A673 (cell line): ENCODE measurements at regions not wholly inside any gene's neighbourhood (a gene's known extent, or its start where the extent isn't known, plus 50 kb on each side); places are given as distances from the start of the nearest gene placed in this dataset.

Experiments
- BruUV-seq: library from RNA; stranded (reverse); fragments of 400-500 nt; replicated peaks from 2 replicates; lab custom pipeline; 2021; lab: Mats Ljungman, UMichigan
- CTCF ChIA-PET: fragments of 300-600 bp; sonication (Branson Sonifier 250); formaldehyde crosslinking; loops from one replicate; lab custom pipeline; 2022; ENCODE audit warnings: antibody characterized with exemption; lab: Charles Lee
- POLR2A ChIA-PET: fragments of 300-600 bp; sonication (Branson Sonifier 250); formaldehyde crosslinking; loops from one replicate; lab custom pipeline; 2022; ENCODE audit warnings: antibody characterized with exemption; ENCODE audit not compliant: low non-redundant PET; lab: Charles Lee
- DNase-seq: peaks from one replicate; pipeline ENCODE4 v3.0.0-alpha.2; 2015; ENCODE audit warnings: low spot score
- H3K27ac ChIP-seq: fragments of 200-600 bp; sonication (generic); 2 replicates; pipeline ENCODE4 v1.5.1; 2016; ENCODE audit warnings: mixed run types, low read depth, mild to moderate bottlenecking, mixed read lengths, antibody characterized with exemption, low read length; ENCODE audit not compliant: poor library complexity, severe bottlenecking
- H3K27me3 ChIP-seq: fragments of 200-600 bp; sonication (generic); replicated peaks from 2 replicates; pipeline ENCODE4 v1.6.1; 2017; ENCODE audit warnings: mixed run types, low read depth, mild to moderate bottlenecking, mixed read lengths, antibody characterized with exemption, low read length; ENCODE audit not compliant: insufficient read depth, poor library complexity
- H3K36me3 ChIP-seq: fragments of 200-600 bp; sonication (generic); 2 replicates; pipeline ENCODE4 v1.6.1; 2016; ENCODE audit warnings: mixed run types, mild to moderate bottlenecking, mixed read lengths, antibody characterized with exemption, low read length; ENCODE audit not compliant: insufficient read depth, poor library complexity, severe bottlenecking
- H3K4me1 ChIP-seq: fragments of 200-600 bp; sonication (generic); 2 replicates; pipeline ENCODE4 v1.6.1; 2017; ENCODE audit warnings: mixed run types, mild to moderate bottlenecking, mixed read lengths, antibody characterized with exemption, low read length; ENCODE audit not compliant: insufficient read depth, poor library complexity, severe bottlenecking
- H3K4me3 ChIP-seq: fragments of 200-600 bp; sonication (generic); 2 replicates; pipeline ENCODE4 v1.5.1; 2016; ENCODE audit warnings: low read depth, mixed run types, mild to moderate bottlenecking, mixed read lengths, low read length; ENCODE audit not compliant: poor library complexity, severe bottlenecking
- H3K9me3 ChIP-seq: fragments of 200-600 bp; sonication (generic); 2 replicates; pipeline ENCODE4 v1.6.1; 2016; ENCODE audit warnings: mixed run types, low read depth, mild to moderate bottlenecking, mixed read lengths, antibody characterized with exemption, low read length; ENCODE audit not compliant: poor library complexity, severe bottlenecking
- CTCF ChIP-seq: fragments of 300-800, 200-600 bp; sonication (generic); conservative IDR thresholded peaks from 2 replicates; pipeline ENCODE4 v1.5.1; 2017; ENCODE audit warnings: low read depth, mild to moderate bottlenecking, antibody characterized with exemption, low read length, moderate library complexity, mixed read lengths
- EZH2 ChIP-seq: fragments of 200-600 bp; sonication (generic); IDR thresholded peaks from 2 replicates; pipeline ENCODE4 v1.6.1; 2017; ENCODE audit warnings: borderline replicate concordance, low read depth, mild to moderate bottlenecking, mixed read lengths, antibody characterized with exemption, low read length; ENCODE audit not compliant: poor library complexity, severe bottlenecking
- intact Hi-C: fragments of 100-400 bp; cut with micrococcal nuclease; formaldehyde crosslinking; loops from one replicate; pipeline ENCODE4 v1.10.0; 2022; ENCODE audit not compliant: unreplicated experiment

GRCh38 chr16:54806378-54806777, 124.3 kb upstream of the IRX5 start:
- no peak for TF ChIP-seq CTCF
- TF ChIP-seq EZH2: no peak
- no peak for DNase-seq
- intact Hi-C loops: no loop called here
- ChIA-PET POLR2A (no interaction called here), CTCF (no interaction called here)
- Histone ChIP-seq H3K4me3 (no peak overlapping the region), H3K4me1 (no peaks in the 10 kb centered on the region), H3K36me3 (no peaks in the 10 kb centered on the region), H3K27me3 (peaks cover 3% of the 10 kb centered on the region), H3K9me3 (no peaks in the 10 kb centered on the region), H3K27ac (no peak overlapping the region)
- no TSS peak for BruUV-seq

- H3K36me3 ChIP-seq: no peaks in the 10 kb centered on the region
- H3K27ac ChIP-seq: no peak overlapping the region
- H3K27me3 ChIP-seq: peaks cover 3% of the 10 kb centered on the region
- ChIA-PET POLR2A (no interaction called here), CTCF (no interaction called here)
- BruUV-seq: no TSS peak
- TF ChIP-seq EZH2 (no peak), CTCF (no peak)
- H3K4me1 ChIP-seq: no peaks in the 10 kb centered on the region
- no peak for DNase-seq
- H3K9me3 ChIP-seq: no peaks in the 10 kb centered on the region
- intact Hi-C loops: no loop called here
- no peak overlapping the region for H3K4me3 ChIP-seq
Measured at GRCh38 chr16:54805648-54806047, 125.0 kb upstream of the IRX5 start.

- Histone ChIP-seq H3K9me3 (peaks cover 9% of the 10 kb centered on the region), H3K4me1 (no peaks in the 10 kb centered on the region), H3K4me3 (no peak overlapping the region), H3K27ac (no peak overlapping the region), H3K27me3 (no peaks in the 10 kb centered on the region), H3K36me3 (no peaks in the 10 kb centered on the region)
- ChIA-PET CTCF (no interaction called here), POLR2A (no interaction called here)
- TF ChIP-seq EZH2 (no peak), CTCF (no peak)
- no peak for DNase-seq
- no TSS peak for BruUV-seq
- intact Hi-C loops: no loop called here
Measured at GRCh38 chr16:54801057-54801844, 129.4 kb upstream of the IRX5 start.
